HFFc6 (cell line): ENCODE measurements at regions not wholly inside any gene's neighbourhood (a gene's known extent, or its start where the extent isn't known, plus 50 kb on each side); places are given as distances from the start of the nearest gene placed in this dataset.

Experiments
- DNase-seq: peaks from one replicate; pipeline ENCODE4 v3.0.0-alpha.2; 2018
- H3K27ac Mint-ChIP-seq: 2 replicates; pipeline ENCODE4 v1.8.0; 2020; ENCODE audit warnings: mild to moderate bottlenecking, mixed read lengths
- H3K27me3 Mint-ChIP-seq: 2 replicates; pipeline ENCODE4 v1.8.0; 2021; ENCODE audit warnings: mild to moderate bottlenecking, moderate library complexity, mixed read lengths; ENCODE audit not compliant: insufficient read depth
- H3K36me3 Mint-ChIP-seq: 2 replicates; pipeline ENCODE4 v1.8.0; 2021; ENCODE audit warnings: low read depth, mixed read lengths
- H3K4me1 Mint-ChIP-seq: 2 replicates; pipeline ENCODE4 v1.8.0; 2020; ENCODE audit warnings: low read depth, mixed read lengths
- H3K4me3 Mint-ChIP-seq: 2 replicates; pipeline ENCODE4 v1.8.0; 2020; ENCODE audit warnings: mild to moderate bottlenecking, moderate library complexity, mixed read lengths
- H3K9me3 Mint-ChIP-seq: 2 replicates; pipeline ENCODE4 v1.8.0; 2020; ENCODE audit warnings: mild to moderate bottlenecking, mixed read lengths
- TF ChIP-seq, protein P1 (sequence below): fragments of 200-600 bp; sonication (generic); IDR thresholded peaks from 2 replicates; pipeline ENCODE4 v1.5.0; 2021; ENCODE audit warnings: antibody characterized with exemption, mild to moderate bottlenecking

DNA sequence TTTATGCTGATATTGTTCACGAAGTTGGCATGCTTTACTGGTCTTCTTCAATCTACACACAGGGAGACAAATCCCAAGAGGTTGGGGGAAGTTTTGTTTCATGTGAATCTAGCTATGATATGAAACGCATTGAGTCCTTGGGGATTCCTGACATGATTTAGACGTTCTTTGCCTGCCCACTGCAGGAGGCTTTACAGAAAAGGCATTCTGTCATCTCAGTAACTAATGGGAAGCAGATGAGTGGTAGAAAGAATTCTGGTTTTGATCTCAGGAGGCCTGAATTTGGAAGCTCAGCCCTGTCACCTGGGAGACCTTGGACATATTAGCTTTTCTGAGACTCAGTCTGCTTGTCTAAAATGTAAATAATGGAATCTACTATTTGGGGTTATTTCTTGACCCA lies 383.0 kb upstream of the NFIA start:
- peaks cover 51% of the 10 kb centered on the region for H3K9me3 Mint-ChIP-seq

DNA sequence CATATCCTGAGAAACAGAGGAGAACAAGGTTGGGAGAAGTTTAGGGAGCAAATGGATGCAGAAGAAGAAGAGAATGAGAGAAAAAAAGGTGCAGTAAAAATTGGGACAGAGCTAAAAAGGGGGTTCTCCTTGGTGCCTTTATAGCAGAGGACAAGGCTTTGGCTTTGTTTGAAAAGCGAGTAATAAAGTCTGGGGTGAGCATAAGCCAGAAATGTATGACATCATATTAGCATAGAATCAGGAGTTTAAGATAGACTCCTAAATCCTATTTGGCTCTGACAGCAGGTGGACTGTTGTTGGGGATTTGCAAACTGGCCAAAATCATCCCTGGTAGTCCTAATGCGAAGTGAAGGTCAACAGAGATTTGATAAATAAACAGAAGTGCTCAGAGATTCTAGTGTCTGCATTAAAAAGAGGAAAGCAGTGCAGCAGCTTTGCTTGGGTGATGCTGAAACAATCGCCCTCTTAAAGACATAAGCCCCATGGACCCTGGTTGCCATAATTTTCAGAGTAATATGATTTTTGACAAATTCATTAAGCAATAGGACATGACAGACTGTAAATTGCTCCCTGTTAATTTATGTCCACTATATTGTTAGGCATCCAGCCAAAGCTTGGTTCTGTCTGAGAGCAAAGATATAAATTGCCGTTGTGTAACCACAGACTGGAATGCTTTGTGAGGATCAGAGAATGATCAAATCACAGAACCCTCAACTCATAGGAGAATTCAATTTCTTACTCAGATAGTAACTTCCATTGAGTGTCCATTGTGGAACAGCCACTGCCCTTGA lies 385.0 kb upstream of the NFIA start:
- no peak overlapping the region for H3K27ac Mint-ChIP-seq
- no peaks in the 10 kb centered on the region for H3K4me1 Mint-ChIP-seq
- H3K9me3 Mint-ChIP-seq: peaks cover 59% of the 10 kb centered on the region
- peaks cover 5% of the 10 kb centered on the region for H3K36me3 Mint-ChIP-seq
- H3K4me3 Mint-ChIP-seq: no peak overlapping the region
- H3K27me3 Mint-ChIP-seq: no peaks in the 10 kb centered on the region; the same call in 1 of the 2 replicates
- no peak for DNase-seq
- TF ChIP-seq, protein P1, sequence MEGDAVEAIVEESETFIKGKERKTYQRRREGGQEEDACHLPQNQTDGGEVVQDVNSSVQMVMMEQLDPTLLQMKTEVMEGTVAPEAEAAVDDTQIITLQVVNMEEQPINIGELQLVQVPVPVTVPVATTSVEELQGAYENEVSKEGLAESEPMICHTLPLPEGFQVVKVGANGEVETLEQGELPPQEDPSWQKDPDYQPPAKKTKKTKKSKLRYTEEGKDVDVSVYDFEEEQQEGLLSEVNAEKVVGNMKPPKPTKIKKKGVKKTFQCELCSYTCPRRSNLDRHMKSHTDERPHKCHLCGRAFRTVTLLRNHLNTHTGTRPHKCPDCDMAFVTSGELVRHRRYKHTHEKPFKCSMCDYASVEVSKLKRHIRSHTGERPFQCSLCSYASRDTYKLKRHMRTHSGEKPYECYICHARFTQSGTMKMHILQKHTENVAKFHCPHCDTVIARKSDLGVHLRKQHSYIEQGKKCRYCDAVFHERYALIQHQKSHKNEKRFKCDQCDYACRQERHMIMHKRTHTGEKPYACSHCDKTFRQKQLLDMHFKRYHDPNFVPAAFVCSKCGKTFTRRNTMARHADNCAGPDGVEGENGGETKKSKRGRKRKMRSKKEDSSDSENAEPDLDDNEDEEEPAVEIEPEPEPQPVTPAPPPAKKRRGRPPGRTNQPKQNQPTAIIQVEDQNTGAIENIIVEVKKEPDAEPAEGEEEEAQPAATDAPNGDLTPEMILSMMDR: no peak

More for the DNA sequence above, 383.0 kb upstream of the NFIA start:
- Mint-ChIP-seq H3K4me1 (no peaks in the 10 kb centered on the region), H3K27me3 (no peaks in the 10 kb centered on the region; the same call in 1 of the 2 replicates), H3K4me3 (no peak overlapping the region), H3K36me3 (peaks cover 5% of the 10 kb centered on the region), H3K27ac (no peak overlapping the region)
- TF ChIP-seq, protein P1: no peak
- DNase-seq: no peak

DNA sequence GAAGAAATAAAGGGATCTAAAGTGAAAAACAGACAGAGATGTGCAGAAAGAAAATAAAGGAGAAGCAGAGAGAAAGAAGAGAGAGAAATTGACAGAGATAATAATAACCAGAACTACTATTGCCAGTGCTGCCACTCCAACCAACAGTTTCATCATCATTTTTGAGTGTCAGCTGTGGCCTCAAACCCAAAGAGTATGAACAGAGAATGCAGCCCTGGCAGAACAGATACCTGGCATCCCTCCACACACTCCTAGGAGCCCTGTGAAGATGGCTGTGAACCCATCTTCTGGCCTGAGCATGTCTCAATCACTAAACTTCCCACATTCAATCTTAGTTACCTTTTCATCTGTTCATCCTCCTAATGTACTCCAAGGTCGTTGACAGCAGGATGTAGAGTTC lies 385.8 kb upstream of the NFIA start:
- H3K9me3 Mint-ChIP-seq: peaks cover 57% of the 10 kb centered on the region
- H3K27ac Mint-ChIP-seq: no peak overlapping the region
- DNase-seq: no peak
- H3K36me3 Mint-ChIP-seq: peaks cover 5% of the 10 kb centered on the region
- H3K4me1 Mint-ChIP-seq: no peaks in the 10 kb centered on the region
- no peaks in the 10 kb centered on the region for H3K27me3 Mint-ChIP-seq
- H3K4me3 Mint-ChIP-seq: no peak overlapping the region
- TF ChIP-seq, protein P1: no peak

DNA sequence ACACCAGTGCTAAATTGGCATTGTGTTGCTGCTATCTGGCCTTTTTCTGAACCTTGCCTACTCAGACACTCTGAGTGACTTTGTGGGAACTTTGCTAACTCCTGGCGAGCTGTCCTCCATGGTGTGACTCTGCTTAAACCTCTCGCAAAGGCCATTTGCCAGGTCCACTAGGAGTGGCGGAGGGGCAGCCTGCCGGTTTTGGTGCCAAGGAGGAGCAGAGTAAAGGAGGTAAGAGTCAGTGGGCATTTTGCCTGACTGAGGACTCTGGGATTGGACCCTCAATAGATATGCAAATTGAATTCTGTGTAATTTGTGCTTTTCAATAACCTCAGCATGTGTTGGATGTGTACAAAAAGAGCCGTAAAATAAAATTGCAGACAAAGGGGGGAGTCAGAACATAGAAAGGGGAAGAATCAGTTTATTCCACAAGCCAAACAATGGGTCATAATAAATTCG lies 386.6 kb upstream of the NFIA start:
- peaks cover 60% of the 10 kb centered on the region for H3K9me3 Mint-ChIP-seq
- TF ChIP-seq, protein P1: no peak
- H3K4me3 Mint-ChIP-seq: no peak overlapping the region
- H3K27me3 Mint-ChIP-seq: no peaks in the 10 kb centered on the region
- no peaks in the 10 kb centered on the region for H3K4me1 Mint-ChIP-seq
- DNase-seq: no peak
- H3K27ac Mint-ChIP-seq: no peak overlapping the region
- peaks cover 5% of the 10 kb centered on the region for H3K36me3 Mint-ChIP-seq

DNA sequence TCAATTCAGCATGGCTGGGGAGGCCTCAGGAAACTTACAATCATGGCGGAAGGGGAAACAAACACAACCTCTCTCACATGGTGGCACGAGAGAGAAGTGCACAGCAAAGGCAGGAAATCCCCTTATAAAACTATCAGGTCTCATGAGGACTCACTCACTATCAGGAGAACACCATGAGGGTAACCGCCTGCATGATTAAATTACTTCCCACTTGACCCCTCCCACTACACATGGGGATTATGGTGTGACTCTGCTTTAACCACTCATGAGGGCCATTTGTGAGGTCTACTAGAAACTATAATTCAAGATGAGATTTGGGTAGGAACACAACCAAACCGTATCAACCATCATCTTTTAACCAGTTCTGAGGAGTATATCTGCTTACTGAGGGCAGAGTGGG lies 387.4 kb upstream of the NFIA start:
- Mint-ChIP-seq H3K27me3 (no peaks in the 10 kb centered on the region), H3K27ac (no peak overlapping the region), H3K4me1 (no peaks in the 10 kb centered on the region), H3K9me3 (peaks cover 64% of the 10 kb centered on the region), H3K4me3 (no peak overlapping the region), H3K36me3 (peaks cover 5% of the 10 kb centered on the region)
- DNase-seq: no peak
- TF ChIP-seq, protein P1: no peak
